CD14-positive monocyte (primary cell): ENCODE measurements at regions not wholly inside any gene's neighbourhood (a gene's known extent, or its start where the extent isn't known, plus 50 kb on each side); places are given as distances from the start of the nearest gene placed in this dataset.
A peak's percentile ranks its signal among the peaks of the same experiment; 100 is the strongest.

Source experiments
- DNase-seq, 3 donors: peaks; one replicate each; pipeline ENCODE4 v3.0.0-alpha.2; 2011 to 2022
- H2AFZ ChIP-seq: 2 replicates; pipeline ENCODE4 v1.6.0; 2012; ENCODE audit warnings: mild to moderate bottlenecking, low read depth, low read length, inconsistent platforms; ENCODE audit not compliant: insufficient read depth, poor library complexity, severe bottlenecking
- H3K27ac ChIP-seq, 2 donors: 1 replicate in 1 of 2; 2 replicates in 1 of 2; pipeline ENCODE4 v1.5.1; 2012 to 2013; ENCODE audit warnings: low read length in 2 of 2, control low read depth in 1 of 2, inconsistent platforms in 1 of 2, low read depth in 1 of 2, mild to moderate bottlenecking in 1 of 2
- H3K27me3 ChIP-seq, 2 donors: one replicate each; pipeline versions ENCODE4 v1.6.0 to v1.6.1; 2011 to 2013; ENCODE audit warnings: low read length in 2 of 2; ENCODE audit not compliant: control insufficient read depth in 2 of 2, insufficient read depth in 2 of 2
- H3K36me3 ChIP-seq, 2 donors: replicated peaks in 1 of 2; 1 replicate in 1 of 2; 2 replicates in 1 of 2; pipeline versions ENCODE4 v1.5.1 to v1.6.1; 2012 to 2013; ENCODE audit warnings: low read length in 2 of 2, control low read depth in 1 of 2, inconsistent platforms in 1 of 2, mild to moderate bottlenecking in 1 of 2; ENCODE audit not compliant: insufficient read depth in 2 of 2, control insufficient read depth in 1 of 2
- H3K4me1 ChIP-seq, 2 donors: 1 replicate in 1 of 2; 2 replicates in 1 of 2; pipeline versions ENCODE4 v1.5.1 to v1.6.1; 2012 to 2013; ENCODE audit warnings: low read length in 2 of 2, control low read depth in 1 of 2, inconsistent platforms in 1 of 2, mild to moderate bottlenecking in 1 of 2, moderate library complexity in 1 of 2; ENCODE audit not compliant: insufficient read depth in 2 of 2, control insufficient read depth in 1 of 2
- H3K4me2 ChIP-seq: replicated peaks from 2 replicates; pipeline ENCODE3; 2012; ENCODE audit warnings: low read length, moderate library complexity, mild to moderate bottlenecking; ENCODE audit not compliant: poor library complexity, severe bottlenecking; ENCODE audit errors: extremely low read depth
- H3K4me3 ChIP-seq, 3 experiments: fragments of 200-600 bp in 1 of 3; sonication (generic) in 1 of 3; replicated peaks in 1 of 3; 1 replicate in 2 of 3; 2 replicates in 1 of 3; pipeline ENCODE4 v1.5.1; 2011 to 2013; ENCODE audit warnings: low read length in 3 of 3, mild to moderate bottlenecking in 3 of 3, control low read depth in 2 of 3, low read depth in 2 of 3, inconsistent platforms in 1 of 3, moderate library complexity in 1 of 3
- H3K79me2 ChIP-seq: 2 replicates; pipeline ENCODE4 v1.6.0; 2012; ENCODE audit warnings: mild to moderate bottlenecking, control low read depth, inconsistent platforms, low read length, moderate library complexity; ENCODE audit not compliant: insufficient read depth
- H3K9ac ChIP-seq: 2 replicates; pipeline ENCODE4 v1.6.0; 2017; ENCODE audit warnings: low read length, mild to moderate bottlenecking; ENCODE audit not compliant: insufficient read depth, poor library complexity, severe bottlenecking
- H3K9me3 ChIP-seq, 2 donors: replicated peaks in 1 of 2; 1 replicate in 1 of 2; 2 replicates in 1 of 2; pipeline versions ENCODE4 v1.5.1 to v1.6.1; 2012 to 2013; ENCODE audit warnings: low read length in 2 of 2, control low read depth in 1 of 2; ENCODE audit not compliant: control insufficient read depth in 1 of 2, insufficient read depth in 1 of 2
- H4K20me1 ChIP-seq: 2 replicates; pipeline ENCODE4 v1.6.0; 2012; ENCODE audit warnings: mild to moderate bottlenecking, low read length, control low read depth, moderate library complexity; ENCODE audit not compliant: insufficient read depth
- H3K27ac Mint-ChIP-seq, 7 donors: one replicate each; pipeline ENCODE4 v1.8.0; 2020; ENCODE audit warnings: mild to moderate bottlenecking in 7 of 7, mixed read lengths in 7 of 7, moderate library complexity in 6 of 7, inconsistent platforms in 2 of 7
- H3K27me3 Mint-ChIP-seq, 3 donors: one replicate each; pipeline ENCODE4 v1.8.0; 2021 to 2022; ENCODE audit warnings: low read depth in 3 of 3, mild to moderate bottlenecking in 3 of 3, mixed read lengths in 3 of 3, moderate library complexity in 3 of 3, inconsistent platforms in 1 of 3
- H3K36me3 Mint-ChIP-seq, 2 donors: one replicate each; pipeline ENCODE4 v1.8.0; 2020; ENCODE audit warnings: mixed read lengths in 2 of 2, inconsistent platforms in 1 of 2, mild to moderate bottlenecking in 1 of 2
- H3K4me1 Mint-ChIP-seq: one replicate; pipeline ENCODE4 v1.8.0; 2020; ENCODE audit warnings: mild to moderate bottlenecking, mixed read lengths
- H3K4me3 Mint-ChIP-seq, 2 donors: one replicate each; pipeline ENCODE4 v1.8.0; 2020; ENCODE audit warnings: mild to moderate bottlenecking in 2 of 2, mixed read lengths in 2 of 2, moderate library complexity in 1 of 2
- H3K9me3 Mint-ChIP-seq, 7 donors: one replicate each; pipeline ENCODE4 v1.8.0; 2020 to 2022; ENCODE audit warnings: mixed read lengths in 7 of 7, mild to moderate bottlenecking in 6 of 7, moderate library complexity in 6 of 7, inconsistent platforms in 2 of 7
- WGBS: methylation state at CpG from one replicate; pipeline ENCODE4 v1.1.5; 2013; ENCODE audit warnings: missing lambda C conversion rate; ENCODE audit not compliant: insufficient coverage; 5-methylcytosine and 5-hydroxymethylcytosine counted together
- intact Hi-C, 2 donors: fragments of 100-400 bp; cut with micrococcal nuclease; formaldehyde crosslinking; loops; one replicate each; pipeline versions ENCODE4 v1.15.0 to v1.15.1; 2023
- TF ChIP-seq, protein P1 (sequence below): fragments of 200-600 bp; IDR thresholded peaks from one replicate; pipeline ENCODE4 v1.8.0; 2022; ENCODE audit warnings: antibody characterized with exemption, mild to moderate bottlenecking

DNA sequence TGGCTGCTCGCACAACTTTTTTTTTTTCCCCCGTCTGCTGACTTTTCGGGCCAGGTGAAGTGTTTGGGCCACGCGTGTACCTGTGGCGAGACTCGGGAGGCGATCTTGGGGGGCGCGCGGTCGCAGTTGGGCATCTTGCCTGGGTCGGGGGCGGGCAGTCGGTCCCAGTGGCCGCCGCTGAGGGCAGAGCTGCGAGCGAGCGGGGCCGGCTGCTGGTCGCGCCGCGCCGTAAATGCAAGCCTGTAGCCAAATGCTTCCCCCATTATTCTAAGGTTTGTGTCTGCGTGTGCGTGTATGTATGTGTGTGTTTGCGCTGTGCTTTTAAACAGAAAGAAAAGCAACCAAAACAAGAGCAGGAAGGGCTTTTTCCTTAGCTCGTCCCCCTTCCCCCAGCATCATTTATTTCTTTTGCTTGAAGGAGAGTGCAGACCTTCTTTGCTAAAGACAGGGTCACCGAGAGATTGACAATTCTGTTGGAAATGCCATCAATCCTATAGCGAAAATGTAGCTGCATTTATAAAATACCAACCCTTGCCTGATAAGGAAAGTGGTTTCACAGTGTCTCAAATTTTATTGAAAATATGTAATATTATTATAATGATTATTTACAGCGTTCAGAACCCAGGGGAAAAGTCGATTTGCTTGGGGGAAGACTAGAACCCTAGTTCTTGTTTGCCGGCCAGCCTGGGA lies 143.2 kb upstream of the ZNF536 start:
- Histone ChIP-seq H3K79me2 (no peaks in the 10 kb centered on the region), H4K20me1 (no peaks in the 10 kb centered on the region), H2AFZ (no peak overlapping the region), H3K9ac (no peak overlapping the region), H3K4me1 (peaks cover 0 to 7% of the 10 kb centered on the region in 2 donors), H3K36me3 (no peaks in the 10 kb centered on the region), H3K27me3 (peaks cover 51 to 65% of the 10 kb centered on the region in 2 donors), H3K27ac (no peak overlapping the region), H3K4me3 (no peak overlapping the region), H3K9me3 (peaks cover 0 to 17% of the 10 kb centered on the region in 2 donors), H3K4me2 (no peak overlapping the region)
- no peak for DNase-seq
- 3% methylated on average over 19 of the region's 35 CpGs for WGBS
- intact Hi-C loops, result no loop called here
- Mint-ChIP-seq H3K36me3 (peaks cover 0 to 9% of the 10 kb centered on the region in 2 donors), H3K27ac (no peak overlapping the region), H3K4me1 (peaks cover 15% of the 10 kb centered on the region), H3K4me3 (peak overlapping the region in 1 of 2 donors; percentile 70), H3K27me3 (peaks cover 63 to 72% (median 70%) of the 10 kb centered on the region in 3 donors), H3K9me3 (peaks cover 0 to 15% (median 8%) of the 10 kb centered on the region in 7 donors)
- TF ChIP-seq, protein P1, sequence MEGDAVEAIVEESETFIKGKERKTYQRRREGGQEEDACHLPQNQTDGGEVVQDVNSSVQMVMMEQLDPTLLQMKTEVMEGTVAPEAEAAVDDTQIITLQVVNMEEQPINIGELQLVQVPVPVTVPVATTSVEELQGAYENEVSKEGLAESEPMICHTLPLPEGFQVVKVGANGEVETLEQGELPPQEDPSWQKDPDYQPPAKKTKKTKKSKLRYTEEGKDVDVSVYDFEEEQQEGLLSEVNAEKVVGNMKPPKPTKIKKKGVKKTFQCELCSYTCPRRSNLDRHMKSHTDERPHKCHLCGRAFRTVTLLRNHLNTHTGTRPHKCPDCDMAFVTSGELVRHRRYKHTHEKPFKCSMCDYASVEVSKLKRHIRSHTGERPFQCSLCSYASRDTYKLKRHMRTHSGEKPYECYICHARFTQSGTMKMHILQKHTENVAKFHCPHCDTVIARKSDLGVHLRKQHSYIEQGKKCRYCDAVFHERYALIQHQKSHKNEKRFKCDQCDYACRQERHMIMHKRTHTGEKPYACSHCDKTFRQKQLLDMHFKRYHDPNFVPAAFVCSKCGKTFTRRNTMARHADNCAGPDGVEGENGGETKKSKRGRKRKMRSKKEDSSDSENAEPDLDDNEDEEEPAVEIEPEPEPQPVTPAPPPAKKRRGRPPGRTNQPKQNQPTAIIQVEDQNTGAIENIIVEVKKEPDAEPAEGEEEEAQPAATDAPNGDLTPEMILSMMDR, result no peak

GRCh38 chr19:30229525-30230174 lies 142.5 kb upstream of the ZNF536 start:
- peaks cover 0 to 7% of the 10 kb centered on the region in 2 donors for H3K4me1 ChIP-seq
- Mint-ChIP-seq H3K27ac (no peak overlapping the region), H3K9me3 (peaks cover 0 to 13% (median 8%) of the 10 kb centered on the region in 7 donors), H3K4me1 (peaks cover 15% of the 10 kb centered on the region), H3K36me3 (peaks cover 0 to 9% of the 10 kb centered on the region in 2 donors), H3K4me3 (peak overlapping the region in 1 of 2 donors; percentile 66), H3K27me3 (peaks cover 60 to 72% (median 68%) of the 10 kb centered on the region in 3 donors)
- no peaks in the 10 kb centered on the region for H4K20me1 ChIP-seq
- intact Hi-C loops, result no loop called here
- no peak overlapping the region for H2AFZ ChIP-seq
- H3K79me2 ChIP-seq, result no peaks in the 10 kb centered on the region
- TF ChIP-seq, protein P1, result no peak
- no peaks in the 10 kb centered on the region for H3K36me3 ChIP-seq
- no peak overlapping the region for H3K9ac ChIP-seq
- no peak overlapping the region for H3K4me2 ChIP-seq
- H3K4me3 ChIP-seq, result no peak overlapping the region
- H3K27me3 ChIP-seq, result peaks cover 44 to 60% of the 10 kb centered on the region in 2 donors
- no peak for DNase-seq
- 68% methylated on average over 12 of the region's 14 CpGs for WGBS
- no peak overlapping the region for H3K27ac ChIP-seq
- H3K9me3 ChIP-seq, result peaks cover 0 to 12% of the 10 kb centered on the region in 2 donors
